SK-N-SH treated with all-trans-retinoic acid at 6 μM for 48 hours (cell line): ENCODE measurements at regions not wholly inside any gene's neighbourhood (a gene's known extent, or its start where the extent isn't known, plus 50 kb on each side); places are given as distances from the start of the nearest gene placed in this dataset.

Experiments used
- CREB5 ChIP-seq: fragments of 250-450 bp; sonication (Bioruptor Pico); IDR thresholded peaks from 2 replicates; pipeline ENCODE4 v1.5.1; 2020; ENCODE audit warnings: low read depth, mild to moderate bottlenecking, moderate library complexity
- GLIS3 ChIP-seq: fragments of 250-450 bp; sonication (Bioruptor Pico); IDR thresholded peaks from 2 replicates; pipeline ENCODE4 v1.5.0; 2020; ENCODE audit warnings: mild to moderate bottlenecking, moderate library complexity
- RARB ChIP-seq: fragments of 250-450 bp; sonication (Bioruptor Pico); IDR thresholded peaks from 2 replicates; pipeline ENCODE4 v1.8.0; 2021; ENCODE audit warnings: mild to moderate bottlenecking, moderate library complexity
- ZNF565 ChIP-seq: fragments of 450-650 bp; formaldehyde crosslinking; conservative IDR thresholded peaks from 2 replicates; pipeline ENCODE4 v1.5.0; 2020; ENCODE audit warnings: low read depth, mild to moderate bottlenecking, moderate library complexity
- ZNF8 ChIP-seq: fragments of 450-650 bp; formaldehyde crosslinking; IDR thresholded peaks from 2 replicates; pipeline ENCODE4 v1.5.0; 2020; ENCODE audit warnings: mild to moderate bottlenecking, moderate library complexity

- no peak for TF ChIP-seq GLIS3 (CRISPR knock-in tag)
- TF ChIP-seq ZNF8, result no peak
- TF ChIP-seq CREB5 (CRISPR knock-in tag), result no peak
- no peak for TF ChIP-seq RARB (CRISPR knock-in tag)
- no peak for TF ChIP-seq ZNF565 (CRISPR knock-in tag)
These were observed 928.5 kb downstream of the TLE4 start for GRCh38 chr9:80500300-80500699.
